HK-2 (cell line): ENCODE measurements at regions not wholly inside any gene's neighbourhood (a gene's known extent, or its start where the extent isn't known, plus 50 kb on each side); places are given as distances from the start of the nearest gene placed in this dataset.

Source experiments
- DNase-seq: peaks from one replicate; pipeline ENCODE4 v3.0.0-alpha.2; 2018; ENCODE audit not compliant: unreplicated experiment

- DNase-seq = no peak
These were observed 106.1 kb upstream of the ALDH1B1 start for GRCh38 chr9:38286357-38286756.

- no peak for DNase-seq
These were observed 107.3 kb upstream of the ALDH1B1 start for GRCh38 chr9:38285236-38285635.

- no peak for DNase-seq
These were observed 107.9 kb upstream of the ALDH1B1 start for GRCh38 chr9:38284588-38285051.

- DNase-seq = no peak
These were observed 108.4 kb upstream of the ALDH1B1 start for GRCh38 chr9:38284039-38284575.

- no peak for DNase-seq
These were observed 109.7 kb upstream of the ALDH1B1 start for GRCh38 chr9:38282756-38283155.

GRCh38 chr9:38281917-38282316 is 110.6 kb upstream of the ALDH1B1 start:
- no peak for DNase-seq

GRCh38 chr9:38281196-38281595 is 111.3 kb upstream of the ALDH1B1 start:
- DNase-seq = no peak

GRCh38 chr9:38280251-38280800 is 112.2 kb upstream of the ALDH1B1 start:
- no peak for DNase-seq

- DNase-seq = no peak
These were observed 113.4 kb upstream of the ALDH1B1 start for GRCh38 chr9:38278931-38279679.

GRCh38 chr9:38278457-38278856 is 114.0 kb upstream of the ALDH1B1 start:
- no peak for DNase-seq

GRCh38 chr9:38277601-38278200 is 114.8 kb upstream of the ALDH1B1 start:
- no peak for DNase-seq

GRCh38 chr9:38276771-38277439 is 115.6 kb upstream of the ALDH1B1 start:
- no peak for DNase-seq

- no peak for DNase-seq
These were observed 117.7 kb upstream of the ALDH1B1 start for GRCh38 chr9:38274800-38275199.

GRCh38 chr9:38272710-38273109 is 119.8 kb upstream of the ALDH1B1 start:
- DNase-seq = no peak

GRCh38 chr9:38271666-38272241 is 120.7 kb upstream of the ALDH1B1 start:
- DNase-seq = no peak

- no peak for DNase-seq
These were observed 122.7 kb upstream of the ALDH1B1 start for GRCh38 chr9:38269775-38270174.

GRCh38 chr9:38263532-38263931 is 129.0 kb upstream of the ALDH1B1 start:
- DNase-seq = no peak

- DNase-seq = no peak
These were observed 132.8 kb upstream of the ALDH1B1 start for GRCh38 chr9:38259519-38260218.

- no peak for DNase-seq
These were observed 133.4 kb upstream of the ALDH1B1 start for GRCh38 chr9:38259056-38259455.

GRCh38 chr9:38257626-38258215 is 134.8 kb upstream of the ALDH1B1 start:
- DNase-seq = no peak

- no peak for DNase-seq
These were observed 136.0 kb upstream of the ALDH1B1 start for GRCh38 chr9:38256461-38256860.
